Esophagus squamous epithelium (tissue), 4 donors: ENCODE measurements at regions not wholly inside any gene's neighbourhood (a gene's known extent, or its start where the extent isn't known, plus 50 kb on each side); places are given as distances from the start of the nearest gene placed in this dataset.

ENCODE experiments used
- CTCF ChIP-seq, 6 experiments: fragments of 450-650 bp in 4 of 6; fragments of 200-600 bp in 2 of 6; sonication (generic) in 2 of 6; IDR thresholded peaks; one replicate each; pipeline ENCODE4 v1.5.1; 2016 to 2019; ENCODE audit warnings: antibody characterized with exemption in 6 of 6, mild to moderate bottlenecking in 4 of 6, moderate library complexity in 4 of 6
- POLR2A ChIP-seq, 4 donors: fragments of 450-650 bp; IDR thresholded peaks; one replicate each; pipeline ENCODE4 v1.6.1; 2017; ENCODE audit warnings: antibody characterized with exemption in 4 of 4, mild to moderate bottlenecking in 4 of 4, moderate library complexity in 3 of 4

- TF ChIP-seq CTCF (IDR thresholded peaks at IDR 0.05) (no peak), POLR2A (IDR thresholded peaks at IDR 0.05) (no peak)
Observed at GRCh38 chr7:84331616-84332015, 137.0 kb upstream of the SEMA3A start.
